ENCODE measurements at regions not wholly inside any gene's neighbourhood (a gene's known extent, or its start where the extent isn't known, plus 50 kb on each side); places are given as distances from the start of the nearest gene placed in this dataset.
A peak's percentile ranks its signal among the peaks of the same experiment; 100 is the strongest.

DNA sequence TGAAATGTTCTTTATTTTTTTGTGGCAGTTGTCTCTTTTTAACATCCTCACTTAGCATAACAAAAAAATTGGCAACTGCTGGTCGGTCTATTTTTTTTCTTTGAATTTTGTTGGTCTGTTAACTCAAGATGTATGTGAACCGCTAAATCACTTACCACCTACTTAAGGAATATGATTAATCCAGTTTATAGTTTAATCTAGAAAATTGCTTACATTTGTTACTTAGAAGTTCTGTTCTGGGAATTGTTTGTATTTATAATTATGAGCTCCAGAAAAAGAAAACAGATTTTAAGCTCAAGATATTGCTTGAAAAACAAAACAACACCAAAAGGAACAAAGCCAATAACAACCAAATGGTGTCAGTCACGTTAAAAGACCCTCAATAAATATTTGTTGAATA is 66.1 kb upstream of the KLHL13 start:
- TF ChIP-seq EZH2 (IDR thresholded peaks at IDR 0.05; ENCODE audit: low read depth) = no peak
- TF ChIP-seq CTCF (conservative IDR thresholded peaks at IDR 0.05) = no peak
- intact Hi-C loops (cut with micrococcal nuclease; ENCODE audit: unreplicated experiment) = no loop called here
- DNase-seq = no peak

GRCh38 chrX:118183606-118184005 is 67.0 kb upstream of the KLHL13 start:
- Histone ChIP-seq H3K4me2 (no peak overlapping the region), H3F3A (ENCODE audit: insufficient read depth, low read depth) (no peaks in the 10 kb centered on the region), H3K27me3 (ENCODE audit: insufficient read depth, low read depth) (no peaks in the 10 kb centered on the region), H4K20me1 (ENCODE audit: insufficient read depth) (no peaks in the 10 kb centered on the region), H3K9me2 (ENCODE audit: insufficient read depth) (no peaks in the 10 kb centered on the region), H3K79me2 (ENCODE audit: low read depth) (no peaks in the 10 kb centered on the region), H3K27ac (no peak overlapping the region), H2AFZ (no peak overlapping the region), H3K4me1 (replicated peaks; ENCODE audit: insufficient read depth) (no peaks in the 10 kb centered on the region), H3K4me3 (no peak overlapping the region), H3K36me3 (ENCODE audit: low read depth) (no peaks in the 10 kb centered on the region), H3K9me3 (ENCODE audit: insufficient read depth, low read depth) (no peaks in the 10 kb centered on the region)
- BruUV-seq (replicated peaks) = no TSS peak
- intact Hi-C loops (cut with micrococcal nuclease; ENCODE audit: unreplicated experiment) = no loop called here
- no peak for DNase-seq
- TF ChIP-seq EZH2 (IDR thresholded peaks at IDR 0.05; ENCODE audit: low read depth) = no peak
- TF ChIP-seq CTCF (conservative IDR thresholded peaks at IDR 0.05) = peak; percentile 24; the same call in 1 of the 2 replicates
- CTCF ChIA-PET = no interaction called here
- POLR2A ChIA-PET (ENCODE audit: unreplicated experiment) = no interaction called here

More for the DNA sequence above, 66.1 kb upstream of the KLHL13 start:
- Histone ChIP-seq H3K27ac (no peak overlapping the region), H3K9me3 (ENCODE audit: insufficient read depth, low read depth) (no peaks in the 10 kb centered on the region), H3K27me3 (ENCODE audit: insufficient read depth, low read depth) (no peaks in the 10 kb centered on the region), H4K20me1 (ENCODE audit: insufficient read depth) (no peaks in the 10 kb centered on the region), H2AFZ (no peak overlapping the region), H3K4me3 (no peak overlapping the region), H3F3A (ENCODE audit: insufficient read depth, low read depth) (no peaks in the 10 kb centered on the region), H3K4me2 (no peak overlapping the region), H3K4me1 (replicated peaks; ENCODE audit: insufficient read depth) (no peaks in the 10 kb centered on the region), H3K79me2 (ENCODE audit: low read depth) (no peaks in the 10 kb centered on the region), H3K9me2 (ENCODE audit: insufficient read depth) (no peaks in the 10 kb centered on the region), H3K36me3 (ENCODE audit: low read depth) (no peaks in the 10 kb centered on the region)
- ChIA-PET CTCF (interaction anchor here (0.6 kb wide), 1 partner anchor 1836 kb away, joined by 5 read pairs; no protein-coding TSS in a partner anchor), POLR2A (ENCODE audit: unreplicated experiment) (no interaction called here)
- no TSS peak for BruUV-seq (replicated peaks)

DNA sequence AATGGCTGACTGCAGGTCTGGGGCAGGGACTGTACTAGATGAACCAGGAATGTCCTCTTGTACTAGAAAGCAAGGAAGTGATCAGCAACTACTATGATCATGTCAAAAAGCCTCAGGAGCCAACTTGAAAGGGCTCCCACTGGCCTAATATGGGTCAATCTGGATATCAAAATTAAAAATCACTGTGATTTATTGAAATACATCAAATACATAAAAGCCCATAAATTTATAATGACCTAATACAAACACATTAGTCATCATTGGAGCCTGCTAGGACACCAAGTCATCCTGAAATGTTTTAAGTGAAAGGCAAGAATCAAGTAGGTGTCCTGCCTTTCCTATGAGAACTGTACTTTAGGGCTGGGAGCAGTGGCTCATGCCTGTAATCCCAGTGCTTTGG is 70.5 kb upstream of the KLHL13 start:
- no peaks in the 10 kb centered on the region for H3K4me1 ChIP-seq (replicated peaks; ENCODE audit: insufficient read depth)
- CTCF ChIA-PET = no interaction called here

More for the DNA sequence above, 70.5 kb upstream of the KLHL13 start:
- H3K79me2 ChIP-seq (ENCODE audit: low read depth) = no peaks in the 10 kb centered on the region
- H3K4me3 ChIP-seq = no peak overlapping the region
- no TSS peak for BruUV-seq (replicated peaks)
- POLR2A ChIA-PET (ENCODE audit: unreplicated experiment) = no interaction called here
- no peak overlapping the region for H2AFZ ChIP-seq
- H3F3A ChIP-seq (ENCODE audit: insufficient read depth, low read depth) = no peaks in the 10 kb centered on the region
- H4K20me1 ChIP-seq (ENCODE audit: insufficient read depth) = no peaks in the 10 kb centered on the region
- intact Hi-C loops (cut with micrococcal nuclease; ENCODE audit: unreplicated experiment) = no loop called here
- H3K27me3 ChIP-seq (ENCODE audit: insufficient read depth, low read depth) = no peaks in the 10 kb centered on the region
- H3K27ac ChIP-seq = no peak overlapping the region
- no peaks in the 10 kb centered on the region for H3K9me2 ChIP-seq (ENCODE audit: insufficient read depth)
- H3K4me2 ChIP-seq = no peak overlapping the region
- no peaks in the 10 kb centered on the region for H3K36me3 ChIP-seq (ENCODE audit: low read depth)
- H3K9me3 ChIP-seq (ENCODE audit: insufficient read depth, low read depth) = no peaks in the 10 kb centered on the region
- TF ChIP-seq CTCF (conservative IDR thresholded peaks at IDR 0.05) = no peak
- TF ChIP-seq EZH2 (IDR thresholded peaks at IDR 0.05; ENCODE audit: low read depth) = no peak
- DNase-seq = no peak

Data from PC-9 (cell line).